ENCODE measurements at regions not wholly inside any gene's neighbourhood (a gene's known extent, or its start where the extent isn't known, plus 50 kb on each side); places are given as distances from the start of the nearest gene placed in this dataset.

GRCh38 chr17:79252886-79253285, 178.3 kb downstream of the ENGASE start:
- Histone ChIP-seq H3K4ac (ENCODE audit: low read depth, low read length) (no peak overlapping the region), H3K27me3 (ENCODE audit: insufficient read depth, low read length) (no peaks in the 10 kb centered on the region; the same call in 1 of the 2 replicates), H4K91ac (ENCODE audit: insufficient read length, low read depth, low read length) (no peak overlapping the region), H3K23me2 (ENCODE audit: insufficient read length, low read depth, low read length, poor library complexity, severe bottlenecking) (no peaks in the 10 kb centered on the region), H2BK12ac (ENCODE audit: insufficient read length, low read depth, low read length) (no peak overlapping the region), H3K9me3 (ENCODE audit: control insufficient read depth, low read depth, low read length) (no peaks in the 10 kb centered on the region), H2BK120ac (ENCODE audit: low read depth, low read length, poor library complexity, severe bottlenecking) (no peak overlapping the region), H3K56ac (ENCODE audit: insufficient read length, low read depth, low read length) (no peak overlapping the region), H3K79me1 (ENCODE audit: insufficient read depth, low read depth, low read length, poor library complexity, severe bottlenecking) (no peaks in the 10 kb centered on the region), H3T11ph (ENCODE audit: low read length) (no peak overlapping the region), H3K27ac (ENCODE audit: insufficient read length, low read depth, low read length) (no peak overlapping the region), H4K20me1 (ENCODE audit: control insufficient read depth, insufficient read depth, insufficient read length) (no peaks in the 10 kb centered on the region), H2AFZ (ENCODE audit: low read length) (no peak overlapping the region), H3K4me1 (ENCODE audit: insufficient read depth, low read length) (no peaks in the 10 kb centered on the region; the same call in 1 of the 2 replicates), H2AK5ac (ENCODE audit: insufficient read length, low read length) (no peak overlapping the region), H3K23ac (ENCODE audit: insufficient read length, low read depth, low read length) (no peak overlapping the region), H4K8ac (replicated peaks; ENCODE audit: insufficient read length, low read depth, low read length) (no peak overlapping the region), H3K14ac (ENCODE audit: insufficient read depth, low read length) (no peak overlapping the region), H3K79me2 (ENCODE audit: insufficient read depth, low read length) (no peaks in the 10 kb centered on the region), H3K4me2 (ENCODE audit: insufficient read depth, insufficient read length, low read length) (no peak overlapping the region), H4K5ac (ENCODE audit: insufficient read length, low read depth, low read length) (no peak overlapping the region), H3K9ac (ENCODE audit: extremely low read depth, insufficient read length, low read length) (no peak overlapping the region), H2BK15ac (ENCODE audit: low read depth, low read length) (no peak overlapping the region), H2BK20ac (ENCODE audit: low read depth, low read length, poor library complexity, severe bottlenecking) (no peak overlapping the region), H2BK5ac (ENCODE audit: insufficient read length, low read length) (no peak overlapping the region), H3K18ac (ENCODE audit: insufficient read length, low read depth, low read length) (no peak overlapping the region)
- H3K4me1 Mint-ChIP-seq = peaks cover 6 to 21% of the 10 kb centered on the region in 2 experiments; a peak in 3 of 4 replicates
- H3K27ac Mint-ChIP-seq = peak overlapping the region in 1 of 3 experiments; percentile 25; a peak in 1 of 7 replicates
- TF ChIP-seq CTCF (conservative IDR thresholded peaks at IDR 0.05) = no peak
- no CpG with 5 or more reads among the region's 12 CpGs for WGBS (ENCODE audit: extremely low coverage, insufficient read length, low lambda C conversion rate)
- H3K4me3 Mint-ChIP-seq = no peak overlapping the region
- peaks cover 23% of the 10 kb centered on the region for H3K27me3 Mint-ChIP-seq (ENCODE audit: low read depth)
- H3K9me3 Mint-ChIP-seq = no peaks in the 10 kb centered on the region; a peak in 1 of 5 replicates
- H3K36me3 Mint-ChIP-seq (ENCODE audit: insufficient read depth in 1 of 3, low read depth in 3 of 3) = no peaks in the 10 kb centered on the region
- no peak for DNase-seq

Measured in H9 (cell line).